Lung microvascular endothelial cell (primary cell): ENCODE measurements at regions not wholly inside any gene's neighbourhood (a gene's known extent, or its start where the extent isn't known, plus 50 kb on each side); places are given as distances from the start of the nearest gene placed in this dataset.

Experiments
- DNase-seq, 2 donors: peaks; one replicate each; pipeline versions ENCODE4 v3.0.0 to v3.0.0-alpha.2; 2010; ENCODE audit warnings: low read depth in 2 of 2

GRCh38 chr10:124303662-124304418 is 114.9 kb downstream of the OAT start:
- no peak for DNase-seq

DNA sequence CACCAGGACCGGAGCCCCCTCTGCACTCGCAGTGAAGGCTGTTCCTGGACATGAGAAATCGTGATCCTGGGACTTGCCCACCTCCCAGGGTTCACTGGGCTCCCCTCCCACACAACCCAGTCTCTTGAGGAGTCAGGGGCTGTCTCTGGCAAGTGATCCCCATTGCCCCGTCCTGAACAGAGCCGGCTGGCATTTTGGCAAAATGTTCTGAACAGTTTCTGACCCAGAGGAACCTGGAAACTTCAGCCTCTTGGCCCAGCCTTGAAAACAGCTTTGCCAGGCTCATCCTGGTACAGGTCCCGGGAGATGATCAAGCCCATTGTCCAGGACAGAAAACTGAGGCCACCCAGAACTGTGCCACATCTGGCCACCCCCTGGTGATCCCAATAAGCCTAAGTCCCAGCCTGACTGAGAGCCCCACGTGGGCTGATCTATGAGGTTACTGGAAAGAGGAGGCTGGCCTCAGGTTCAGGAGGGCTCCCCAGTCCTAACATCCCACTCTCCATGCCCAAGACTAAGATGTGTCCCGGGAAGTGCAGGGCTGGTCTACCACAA is 115.7 kb downstream of the OAT start:
- no peak for DNase-seq

GRCh38 chr10:124301736-124302135 is 117.0 kb downstream of the OAT start:
- DNase-seq = no peak

- no peak for DNase-seq
Observed at GRCh38 chr10:124300735-124301134, 118.0 kb downstream of the OAT start.

GRCh38 chr10:124300224-124300623 is 118.5 kb downstream of the OAT start:
- DNase-seq = no peak

GRCh38 chr10:124299696-124300095 is 119.0 kb downstream of the OAT start:
- DNase-seq = no peak

DNA sequence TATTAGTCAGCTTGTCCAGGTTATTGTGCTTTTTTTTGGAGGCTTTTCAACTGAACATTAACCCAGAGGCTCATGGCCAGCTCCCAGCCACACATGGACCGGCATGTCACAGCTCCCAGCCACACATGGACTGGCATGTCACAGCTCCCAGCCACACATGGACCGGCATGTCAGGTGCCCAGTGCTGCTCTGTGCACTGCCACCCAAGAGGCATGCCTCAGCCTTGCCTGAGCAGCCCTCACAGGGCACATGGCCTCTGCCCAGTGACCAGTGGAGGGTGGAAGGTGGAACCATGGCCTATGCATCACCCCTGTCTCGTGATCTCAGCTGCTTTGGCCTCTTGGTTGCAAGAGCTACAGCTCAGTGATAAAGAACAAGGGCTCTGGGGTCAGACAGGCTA is 119.8 kb downstream of the OAT start:
- no peak for DNase-seq

- DNase-seq = no peak
Observed at GRCh38 chr10:124296813-124297788, 121.6 kb downstream of the OAT start.

DNA sequence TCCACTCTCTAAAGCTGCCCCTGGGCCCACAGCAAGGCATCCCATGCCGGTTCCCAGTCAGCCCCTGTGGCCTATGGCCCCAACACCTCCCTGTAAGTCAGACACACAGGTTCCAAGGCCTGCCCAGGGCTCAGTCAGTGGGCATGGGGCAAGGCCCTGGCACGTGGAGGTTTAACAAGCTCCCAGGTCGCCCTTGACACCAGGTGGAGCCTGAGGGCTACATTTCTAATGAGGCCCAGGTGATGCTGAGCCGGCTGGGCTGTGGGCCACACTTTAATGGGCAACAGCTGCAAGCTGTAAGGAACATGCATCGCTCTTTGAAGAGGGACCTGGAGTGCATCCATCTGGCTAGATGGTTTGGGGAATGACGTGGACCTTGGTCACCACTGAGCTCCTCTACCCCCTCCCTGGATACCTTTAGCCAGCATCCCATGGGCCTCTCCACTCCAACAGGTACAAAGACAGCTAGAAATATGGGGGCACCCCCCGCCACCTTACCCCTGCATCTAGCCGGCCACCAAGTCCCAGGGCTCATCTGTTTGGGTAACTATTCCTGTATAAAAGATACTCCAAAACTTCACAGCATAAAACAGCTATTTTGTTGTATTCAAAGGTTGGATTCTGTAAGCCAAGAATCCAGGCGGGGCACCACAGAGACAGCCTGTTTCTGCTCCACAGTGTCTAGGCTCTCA is 122.5 kb downstream of the OAT start:
- no peak for DNase-seq

- DNase-seq = no peak
Observed at GRCh38 chr10:124294811-124295770, 123.6 kb downstream of the OAT start.

GRCh38 chr10:124293616-124294449 is 124.9 kb downstream of the OAT start:
- DNase-seq = no peak

DNA sequence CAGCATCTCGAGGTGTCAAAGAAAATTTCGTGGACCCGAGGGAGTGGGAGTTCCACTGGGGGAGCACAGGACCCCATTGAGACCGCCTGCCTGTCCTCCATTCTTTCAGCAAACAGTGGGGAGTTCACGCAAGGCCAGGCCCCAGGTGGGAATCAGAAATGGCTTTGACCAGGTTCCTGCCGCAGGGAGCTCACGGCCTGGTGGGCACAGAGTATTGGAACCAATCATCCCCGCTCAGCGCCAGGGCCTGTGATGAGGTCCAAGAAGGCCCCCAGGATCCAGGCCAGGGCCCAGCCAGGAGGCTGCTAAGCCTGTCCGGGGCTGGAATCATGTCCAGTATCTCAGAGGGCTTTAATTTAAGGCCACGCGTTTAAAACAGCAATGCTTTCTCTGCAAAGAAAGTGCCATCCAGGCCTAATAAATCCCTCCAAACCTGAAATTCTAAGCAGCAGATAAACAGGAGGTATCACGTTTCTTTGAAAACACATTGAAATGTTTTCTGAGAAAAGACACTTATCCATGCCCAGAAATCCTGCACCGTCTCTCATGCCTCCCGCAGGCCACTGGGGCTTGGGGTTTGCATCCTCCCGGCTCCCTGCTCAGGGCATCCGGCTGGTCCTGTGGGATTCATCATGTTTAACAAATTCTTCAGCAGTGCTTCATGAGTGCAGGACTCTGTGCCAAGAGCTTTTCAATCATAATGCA is 125.7 kb downstream of the OAT start:
- DNase-seq = no peak

DNA sequence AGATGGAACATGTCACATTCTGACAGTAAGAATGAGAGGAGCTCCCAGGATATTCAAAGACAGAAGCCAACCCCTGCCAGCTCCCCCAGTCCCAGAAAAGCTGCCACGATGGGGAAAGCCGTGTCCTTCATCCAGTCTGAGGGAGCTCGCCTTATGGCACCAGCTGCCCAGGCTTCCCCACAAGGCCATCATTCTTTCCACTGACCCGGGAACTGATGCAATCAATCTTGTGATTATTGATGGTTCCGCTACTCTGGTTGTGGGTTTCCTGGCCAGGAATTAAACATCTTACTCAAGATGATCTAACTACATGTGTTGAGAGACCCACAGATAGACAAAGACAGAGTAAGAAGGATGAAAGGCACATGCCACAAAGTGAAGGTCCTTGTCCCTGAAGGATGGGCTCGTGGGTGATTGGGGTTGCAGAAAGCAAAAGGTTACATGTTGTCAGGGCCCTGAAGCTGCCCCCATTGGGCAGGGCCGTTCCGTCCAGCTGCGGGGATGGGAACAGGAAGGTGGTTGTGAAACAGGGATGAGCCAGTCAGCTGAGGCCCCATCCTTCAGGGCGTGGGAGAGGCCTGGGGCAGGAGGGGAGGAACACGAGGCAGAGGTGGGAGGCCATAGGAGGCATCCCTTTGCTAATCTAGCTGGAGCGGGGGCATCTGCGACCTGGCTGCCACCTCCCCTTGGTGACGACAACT is 127.6 kb downstream of the OAT start:
- DNase-seq = no peak

- peak; percentile 17 to 52 for DNase-seq
Observed at GRCh38 chr10:124289851-124290795, 128.6 kb downstream of the OAT start.

DNA sequence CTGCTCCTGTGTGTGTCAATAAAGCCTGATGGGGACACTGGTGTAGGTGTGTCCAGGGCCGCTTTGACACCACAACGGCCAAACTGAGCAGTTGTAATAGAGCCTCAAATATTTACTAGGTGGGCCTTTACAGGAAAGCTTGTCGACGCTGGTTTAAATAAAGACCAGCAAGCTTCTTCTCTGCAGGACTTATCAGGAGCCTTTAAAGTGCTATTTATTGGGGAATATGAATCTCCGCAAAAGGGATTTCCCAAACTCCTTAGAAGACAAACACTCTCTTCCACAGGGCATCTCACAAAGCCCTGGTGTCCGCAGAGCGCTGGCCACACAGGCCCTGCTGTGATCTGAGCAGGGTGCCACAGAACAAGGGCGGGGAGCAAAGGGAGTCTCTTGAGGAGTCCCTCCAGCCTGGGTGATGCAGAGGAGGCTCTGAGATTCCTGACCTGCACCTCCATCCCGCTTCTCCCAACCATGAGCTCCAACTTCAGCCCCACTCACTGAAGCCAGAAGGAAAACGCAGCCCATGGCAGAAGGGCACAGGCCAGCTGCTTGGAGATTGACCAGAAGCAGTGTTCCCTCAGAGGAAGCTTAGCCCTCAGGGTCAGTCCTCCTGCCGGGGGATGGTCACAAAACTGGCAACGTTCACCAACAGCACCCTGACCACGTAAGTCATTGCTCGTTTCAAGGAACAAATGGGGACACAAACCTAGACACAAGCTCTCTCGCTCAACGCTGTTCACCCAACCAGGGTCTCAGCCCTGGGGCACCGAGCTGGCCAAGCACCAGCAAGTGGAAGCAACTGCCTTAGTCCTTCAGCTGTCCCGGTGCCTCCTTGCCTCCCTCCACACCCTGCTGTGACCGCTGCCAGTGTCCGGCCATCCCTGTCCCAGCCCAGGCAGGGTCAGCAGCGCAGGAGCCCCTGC is 129.5 kb downstream of the OAT start:
- DNase-seq = no peak

DNA sequence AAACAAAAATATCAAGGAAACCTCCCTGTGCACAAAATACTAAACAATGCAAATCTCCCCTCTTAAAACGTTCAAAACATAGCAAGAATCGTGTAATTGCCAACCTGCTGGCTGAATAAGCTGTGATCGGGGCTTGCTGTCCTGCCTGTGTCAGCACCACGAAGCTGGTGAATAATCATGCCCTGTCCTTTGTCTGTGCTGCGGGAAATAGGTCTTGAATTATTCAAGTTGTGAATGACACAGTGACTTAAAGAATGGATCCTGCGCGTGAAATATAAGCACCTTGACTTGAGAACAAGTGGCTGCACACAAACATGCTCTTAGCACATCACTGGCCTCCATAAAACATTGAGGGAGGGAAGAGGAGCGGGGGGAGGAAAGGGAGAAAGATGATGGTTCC is 130.2 kb downstream of the OAT start:
- DNase-seq = no peak
